HEK293T (cell line): ENCODE measurements at regions not wholly inside any gene's neighbourhood (a gene's known extent, or its start where the extent isn't known, plus 50 kb on each side); places are given as distances from the start of the nearest gene placed in this dataset.

Source experiments
- ARNT ChIP-seq: fragments of 450-650 bp; IDR thresholded peaks from 2 replicates; pipeline ENCODE4 v1.6.1; 2017; ENCODE audit warnings: mild to moderate bottlenecking
- FOXM1 ChIP-seq: fragments of 450-650 bp; IDR thresholded peaks from 2 replicates; pipeline ENCODE4 v1.6.1; 2017; ENCODE audit warnings: mild to moderate bottlenecking, borderline replicate concordance
- L3MBTL2 ChIP-seq: fragments of 450-650 bp; conservative IDR thresholded peaks from 2 replicates; pipeline ENCODE4 v1.6.1; 2016; ENCODE audit warnings: mild to moderate bottlenecking
- SP1 ChIP-seq: fragments of 450-650 bp; IDR thresholded peaks from 2 replicates; pipeline ENCODE4 v1.6.1; 2017
- SUZ12 ChIP-seq: fragments of 450-650 bp; IDR thresholded peaks from 2 replicates; pipeline ENCODE4 v1.6.1; 2016; ENCODE audit warnings: mild to moderate bottlenecking

DNA sequence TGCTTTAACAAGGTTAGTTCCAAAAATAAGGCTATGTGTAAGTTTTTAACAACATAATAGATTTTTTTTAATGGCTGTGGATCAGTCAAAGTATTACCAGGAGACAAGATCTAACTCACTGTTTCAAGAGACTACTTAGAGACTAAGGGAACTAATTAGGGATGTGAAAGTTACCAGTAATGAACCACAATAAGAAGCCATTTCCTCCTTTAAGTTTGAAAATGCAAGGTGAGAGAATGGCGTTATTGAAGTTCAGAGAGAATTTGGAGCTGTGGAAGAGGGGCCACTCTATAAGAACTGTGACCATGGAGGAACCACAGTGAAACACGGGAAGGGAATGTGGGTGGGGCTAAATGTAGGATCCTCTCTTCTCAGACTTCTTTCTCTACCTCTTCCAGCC is 624.2 kb downstream of the GLUD2 start:
- no peak for TF ChIP-seq SP1
- TF ChIP-seq FOXM1 = no peak
- TF ChIP-seq L3MBTL2 = no peak
- TF ChIP-seq SUZ12 = no peak
- no peak for TF ChIP-seq ARNT
